Medulla oblongata (tissue), 1 donor: ENCODE measurements at regions not wholly inside any gene's neighbourhood (a gene's known extent, or its start where the extent isn't known, plus 50 kb on each side); places are given as distances from the start of the nearest gene placed in this dataset.
A peak's percentile ranks its signal among the peaks of the same experiment; 100 is the strongest.

Experiments
- DNase-seq: peaks from one replicate; pipeline ENCODE4 v3.0.0-alpha.2; 2015; ENCODE audit errors: extremely low spot score

DNA sequence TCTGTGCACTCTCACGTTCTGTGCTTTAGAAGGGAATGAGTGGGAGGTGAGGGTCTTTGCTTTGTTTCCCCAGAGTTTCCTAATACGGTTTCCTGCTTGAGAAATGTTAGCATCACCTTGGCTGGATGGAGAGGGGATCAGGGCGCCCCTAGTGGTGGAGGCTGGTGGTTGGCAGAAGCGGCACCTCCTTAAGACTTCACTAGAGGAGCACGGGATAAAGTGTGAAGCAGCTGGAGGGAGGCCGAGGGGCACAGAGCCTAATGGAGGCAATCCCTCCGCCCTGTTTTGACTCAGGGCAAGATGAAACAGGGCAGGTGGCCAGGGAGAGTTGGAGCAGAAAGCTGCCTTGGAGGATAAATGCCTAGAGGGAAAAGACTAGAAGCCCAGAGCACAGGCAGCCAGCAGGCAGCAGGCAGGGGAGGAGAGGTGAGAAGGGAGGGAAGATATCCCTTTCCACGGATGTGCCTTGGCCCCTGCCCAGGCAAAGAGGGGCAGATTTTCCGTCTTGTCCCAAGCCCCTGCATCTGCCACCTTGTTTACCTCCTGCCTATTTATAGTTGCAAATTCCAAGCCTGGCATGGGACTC, 56.0 kb upstream of the BTRC start:
- DNase-seq: peak; percentile 75

DNA sequence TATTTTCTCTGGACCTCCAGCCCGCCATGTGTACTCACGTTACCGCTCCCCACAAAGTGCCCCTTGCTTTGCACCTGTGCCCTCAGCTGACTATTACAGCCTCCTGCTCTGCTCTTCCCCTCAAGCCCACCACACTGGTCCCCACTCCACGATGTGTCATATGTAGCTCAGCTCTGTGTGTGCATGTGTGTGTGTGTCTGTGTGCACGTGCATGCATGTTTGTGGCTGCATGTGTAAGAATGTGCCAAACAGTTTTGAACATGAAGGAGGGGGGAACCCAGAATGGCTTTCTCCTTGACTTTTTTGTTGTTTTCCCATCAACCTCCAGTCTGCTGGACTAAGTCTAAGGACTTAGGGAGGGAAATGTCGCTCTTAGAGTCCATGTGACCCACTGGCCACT, 54.8 kb upstream of the BTRC start:
- DNase-seq: no peak

- DNase-seq: no peak
Measured at GRCh38 chr10:101301111-101301731, 52.7 kb upstream of the BTRC start.

DNA sequence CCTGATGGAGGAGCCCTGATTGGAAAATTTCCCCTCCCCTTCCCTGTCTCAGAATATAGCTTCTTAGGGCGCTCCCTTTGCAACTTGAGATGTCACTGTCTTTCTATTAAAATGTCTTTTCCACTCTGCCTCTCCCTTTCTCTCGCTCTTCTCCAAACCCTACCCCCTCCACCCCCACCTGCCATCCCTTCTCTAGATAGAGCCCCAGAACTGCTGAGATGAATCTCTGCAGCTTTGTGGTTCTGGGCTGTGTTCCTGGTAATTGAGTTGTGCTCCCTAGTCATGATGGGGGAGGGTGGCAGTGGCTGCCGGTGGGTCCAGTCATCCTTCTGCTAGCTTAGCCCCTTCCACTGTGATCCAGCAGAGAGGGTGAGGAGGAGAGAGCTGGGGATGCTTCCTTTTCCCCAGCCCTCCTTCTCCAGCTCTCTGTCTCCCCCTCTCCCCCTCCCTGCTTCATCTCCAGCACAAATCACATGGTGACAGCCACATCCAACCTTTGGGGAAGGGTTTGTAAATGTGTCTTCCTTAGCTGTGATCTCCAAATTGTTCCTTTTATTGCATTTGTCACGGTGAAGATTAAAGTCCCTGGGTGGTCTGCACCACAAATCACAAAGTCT, 50.8 kb upstream of the BTRC start:
- no peak for DNase-seq
